ENCODE measurements at regions not wholly inside any gene's neighbourhood (a gene's known extent, or its start where the extent isn't known, plus 50 kb on each side); places are given as distances from the start of the nearest gene placed in this dataset.

- H3K4me3 ChIP-seq (replicated peaks in 1 of 2; ENCODE audit: low read depth in 2 of 2, low read length in 2 of 2), result no peak overlapping the region
- TF ChIP-seq CTCF (IDR thresholded peaks at IDR 0.05; ENCODE audit: low read depth, low read length), result no peak
- no peak for DNase-seq (ENCODE audit: low read depth in 2 of 2)
Observed at GRCh38 chr16:66203476-66203875, 163.0 kb upstream of the CDH5 start.

GRCh38 chr16:66199189-66199588 is 167.3 kb upstream of the CDH5 start:
- H3K4me3 ChIP-seq (replicated peaks in 1 of 2; ENCODE audit: low read depth in 2 of 2, low read length in 2 of 2), result no peak overlapping the region
- DNase-seq (ENCODE audit: low read depth in 2 of 2), result peak; percentile 19 to 80
- no peak for TF ChIP-seq CTCF (IDR thresholded peaks at IDR 0.05; ENCODE audit: low read depth, low read length)

GRCh38 chr16:66198641-66199040 is 167.8 kb upstream of the CDH5 start:
- no peak overlapping the region for H3K4me3 ChIP-seq (replicated peaks in 1 of 2; ENCODE audit: low read depth in 2 of 2, low read length in 2 of 2)
- DNase-seq (ENCODE audit: low read depth in 2 of 2), result peak; percentile 4 to 38
- no peak for TF ChIP-seq CTCF (IDR thresholded peaks at IDR 0.05; ENCODE audit: low read depth, low read length)

GRCh38 chr16:66197668-66198278 is 168.7 kb upstream of the CDH5 start:
- no peak overlapping the region for H3K4me3 ChIP-seq (replicated peaks in 1 of 2; ENCODE audit: low read depth in 2 of 2, low read length in 2 of 2)
- TF ChIP-seq CTCF (IDR thresholded peaks at IDR 0.05; ENCODE audit: low read depth, low read length), result no peak
- DNase-seq (ENCODE audit: low read depth in 2 of 2), result no peak

- no peak overlapping the region for H3K4me3 ChIP-seq (replicated peaks in 1 of 2; ENCODE audit: low read depth in 2 of 2, low read length in 2 of 2)
- no peak for TF ChIP-seq CTCF (IDR thresholded peaks at IDR 0.05; ENCODE audit: low read depth, low read length)
- no peak for DNase-seq (ENCODE audit: low read depth in 2 of 2)
Observed at GRCh38 chr16:66196770-66197169, 169.7 kb upstream of the CDH5 start.

- no peak for TF ChIP-seq CTCF (IDR thresholded peaks at IDR 0.05; ENCODE audit: low read depth, low read length)
- no peak overlapping the region for H3K4me3 ChIP-seq (replicated peaks in 1 of 2; ENCODE audit: low read depth in 2 of 2, low read length in 2 of 2)
- DNase-seq (ENCODE audit: low read depth in 2 of 2), result no peak
Observed at GRCh38 chr16:66194866-66195265, 171.6 kb upstream of the CDH5 start.

Data from cardiac fibroblast (primary cell).